K562 (cell line): ENCODE measurements at regions not wholly inside any gene's neighbourhood (a gene's known extent, or its start where the extent isn't known, plus 50 kb on each side); places are given as distances from the start of the nearest gene placed in this dataset.

Experiments used
- ATAC-seq: fragments of 200-7000 bp; cut with Tn5 transposase; 3 replicates; pipeline ENCODE4 v1.9.1; 2020; ENCODE audit warnings: moderate library complexity
- BruUV-seq: library from RNA; stranded (reverse); fragments of 400-500 nt; replicated peaks from 2 replicates; lab custom pipeline; 2021; lab: Mats Ljungman, UMichigan
- CTCF ChIA-PET: fragments of 300-600 bp; formaldehyde crosslinking; extraction: SDS; loops from one replicate; lab custom pipeline; 2021; ENCODE audit warnings: low intra/inter-chr PET ratio; lab: Yijun Ruan, JAX
- POLR2A ChIA-PET: fragments of 300-600, 350-650 bp; sonication (Branson Sonifier 250); formaldehyde crosslinking; extraction: SDS; loops from one replicate; lab custom pipeline; 2021; ENCODE audit warnings: antibody characterized with exemption, inconsistent platforms; lab: Yijun Ruan, JAX
- DNase-seq, 4 experiments: peaks; one replicate each; pipeline versions ENCODE4 v3.0.0 to v3.0.0-alpha.2; 2011 to 2018; ENCODE audit warnings: low spot score in 3 of 4, mixed read lengths in 3 of 4; ENCODE audit errors: extremely low read depth in 1 of 4
- FAIRE-seq: peaks from 2 replicates; lab custom pipeline; 2011; peaks lifted over from hg19 to GRCh38; lab: Jason Lieb, UNC
- H2AFZ ChIP-seq: 2 replicates; pipeline ENCODE4 v1.6.0; 2011; ENCODE audit warnings: low read depth, low read length, control low read depth, inconsistent platforms
- H3K27ac ChIP-seq: fragments of 200-600 bp; 3 replicates; pipeline ENCODE4 v1.8.0; 2011; ENCODE audit warnings: low read depth, mild to moderate bottlenecking, control low read depth, inconsistent platforms, low read length, moderate library complexity, mixed read lengths; ENCODE audit errors: extremely low read depth
- H3K27me3 ChIP-seq, 2 experiments: fragments of 300-600 bp in 1 of 2; 2 replicates in 1 of 2; 3 replicates in 1 of 2; pipeline versions ENCODE4 v1.6.0 to v1.8.0; 2011; ENCODE audit warnings: inconsistent platforms in 2 of 2, low read length in 2 of 2, mild to moderate bottlenecking in 1 of 2, mixed read lengths in 1 of 2, moderate library complexity in 1 of 2; ENCODE audit not compliant: control insufficient read depth in 2 of 2, insufficient read depth in 2 of 2
- H3K36me3 ChIP-seq: fragments of 300-600 bp; 3 replicates; pipeline ENCODE4 v1.8.0; 2011; ENCODE audit warnings: mild to moderate bottlenecking, low read length, inconsistent platforms; ENCODE audit not compliant: control insufficient read depth, insufficient read depth
- H3K4me1 ChIP-seq, 2 experiments: fragments of 200-600 bp in 1 of 2; replicated peaks in 1 of 2; 2 replicates in 1 of 2; 3 replicates in 1 of 2; pipeline versions ENCODE4 v1.5.1 to v1.8.0; 2011; ENCODE audit warnings: inconsistent platforms in 2 of 2, low read length in 2 of 2, mild to moderate bottlenecking in 1 of 2, mixed read lengths in 1 of 2, moderate library complexity in 1 of 2; ENCODE audit not compliant: control insufficient read depth in 2 of 2, insufficient read depth in 2 of 2
- H3K4me2 ChIP-seq: 2 replicates; pipeline ENCODE4 v1.6.1; 2011; ENCODE audit warnings: low read length, control low read depth, inconsistent platforms, mixed read lengths; ENCODE audit not compliant: insufficient read depth
- H3K4me3 ChIP-seq: fragments of 200-600 bp; sonication (generic), shearing (Covaris generic); 2 replicates; pipeline ENCODE4 v1.5.1; 2016; ENCODE audit warnings: control low read depth, inconsistent platforms
- H3K79me2 ChIP-seq: fragments of 200-600 bp; 3 replicates; pipeline ENCODE4 v1.8.0; 2011; ENCODE audit warnings: low read length, inconsistent platforms; ENCODE audit not compliant: control insufficient read depth, insufficient read depth
- H3K9ac ChIP-seq, 2 experiments: 2 replicates each; pipeline versions ENCODE4 v1.6.0 to v1.6.1; 2011; ENCODE audit warnings: low read depth in 2 of 2, low read length in 2 of 2, control low read depth in 1 of 2, inconsistent platforms in 1 of 2, mild to moderate bottlenecking in 1 of 2, mixed read lengths in 1 of 2; ENCODE audit not compliant: insufficient read depth in 1 of 2
- H3K9me1 ChIP-seq: one replicate; pipeline ENCODE4 v1.6.0; 2011; ENCODE audit warnings: inconsistent platforms, mild to moderate bottlenecking, low read length, moderate library complexity; ENCODE audit not compliant: control insufficient read depth, insufficient read depth
- H3K9me3 ChIP-seq: replicated peaks from 2 replicates; pipeline ENCODE4 v1.5.1; 2011; ENCODE audit warnings: low read depth, low read length, inconsistent platforms; ENCODE audit not compliant: control insufficient read depth, insufficient read depth
- H4K20me1 ChIP-seq: replicated peaks from 2 replicates; pipeline ENCODE4 v1.6.1; 2011; ENCODE audit warnings: low read length, inconsistent platforms, mixed read lengths; ENCODE audit not compliant: control insufficient read depth, insufficient read depth
- ESRRB ChIP-seq: fragments of 250-450 bp; sonication (Bioruptor Pico); IDR thresholded peaks from 2 replicates; pipeline ENCODE4 v1.5.0; 2020; ENCODE audit warnings: mild to moderate bottlenecking, moderate library complexity, borderline replicate concordance
- HNRNPK ChIP-seq: fragments of 200-400 bp; formaldehyde crosslinking; IDR thresholded peaks from one replicate; pipeline ENCODE4 v1.6.1; 2018; ENCODE audit warnings: mild to moderate bottlenecking, low read depth, low read length; ENCODE audit not compliant: poor library complexity, severe bottlenecking
- NCOA1 ChIP-seq: fragments of 450-650 bp; IDR thresholded peaks from 2 replicates; pipeline ENCODE4 v1.6.1; 2016; ENCODE audit warnings: low read depth
- POU5F1 ChIP-seq: fragments of 150-350 bp; IDR thresholded peaks from 2 replicates; pipeline ENCODE4 v1.6.1; 2014; ENCODE audit warnings: borderline replicate concordance, low read length, low read depth, mild to moderate bottlenecking; ENCODE audit not compliant: partially characterized antibody
- RBM39 ChIP-seq: fragments of 200-400 bp; formaldehyde crosslinking; optimal IDR thresholded peaks from 2 replicates; pipeline ENCODE3; 2018; ENCODE audit warnings: low read depth, low read length
- WGBS: fragments of 100-300 bp; shearing (Covaris generic); methylation state at CpG from one replicate; pipeline ENCODE4 v1.1.6; 2016; ENCODE audit warnings: low coverage, mixed read lengths; ENCODE audit not compliant: insufficient coverage; ENCODE audit errors: missing lambda C conversion rate; 5-methylcytosine and 5-hydroxymethylcytosine counted together
- in situ Hi-C: fragments of 300-500 bp; cut with MboI; formaldehyde crosslinking; loops from 4 replicates; pipeline ENCODE4 v1.15.0; 2018; ENCODE audit warnings: inconsistent platforms, mixed read lengths
- intact Hi-C: fragments of 100-400 bp; cut with micrococcal nuclease; formaldehyde crosslinking; loops from 2 replicates; pipeline ENCODE4 v1.14.2; 2022
- TF ChIP-seq, protein P1 (sequence below): sonication (generic); formaldehyde crosslinking; IDR thresholded peaks from 2 replicates; pipeline ENCODE4 v1.8.0; 2023; ENCODE audit warnings: missing genetic modification reagents, mild to moderate bottlenecking, borderline replicate concordance
- TF ChIP-seq, protein P2 (sequence below): sonication (generic); formaldehyde crosslinking; IDR thresholded peaks from 2 replicates; pipeline ENCODE4 v1.8.1; 2023; ENCODE audit warnings: mild to moderate bottlenecking, missing genetic modification reagents
- TF ChIP-seq, protein P3 (sequence below): sonication (generic); formaldehyde crosslinking; IDR thresholded peaks from 2 replicates; pipeline ENCODE4 v1.8.0; 2023; ENCODE audit warnings: mild to moderate bottlenecking, missing genetic modification reagents

DNA sequence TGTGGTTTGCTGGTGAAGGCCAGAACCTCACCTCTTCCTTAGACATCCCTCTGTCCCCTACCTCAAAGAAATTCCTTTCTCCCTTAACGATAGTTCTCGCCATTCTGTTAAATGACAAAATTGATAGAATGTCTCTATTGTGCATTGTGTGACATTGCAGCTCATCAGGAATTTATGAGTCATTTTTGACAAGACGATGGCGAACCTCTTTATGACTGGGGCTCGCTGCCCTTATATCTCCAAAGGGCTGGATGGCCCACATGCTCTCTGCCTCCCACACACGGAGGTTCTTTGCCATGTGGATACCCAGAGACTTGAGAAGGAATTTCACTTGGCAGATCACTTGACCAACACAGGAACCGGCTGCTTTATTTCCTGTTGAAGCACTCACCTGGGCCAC lies 66.8 kb upstream of the RPS6KA2 start:
- in situ Hi-C loops (no loop called here), intact Hi-C loops (no loop called here)
- DNase-seq (no peak), FAIRE-seq (no peak), ATAC-seq (no peak)
- H3K9me1 ChIP-seq, result no peaks in the 10 kb centered on the region
- H3K4me3 ChIP-seq, result no peak overlapping the region
- peaks cover 57 to 77% of the 10 kb centered on the region in 2 experiments for H3K27me3 ChIP-seq
- BruUV-seq, result no TSS peak
- H2AFZ ChIP-seq, result no peak overlapping the region
- H3K9ac ChIP-seq, result no peak overlapping the region
- ChIA-PET POLR2A (interaction anchor here (0.5 kb wide), 1 partner anchor 356 kb away, joined by 3 read pairs; no protein-coding TSS in a partner anchor), CTCF (no interaction called here)
- no peaks in the 10 kb centered on the region for H3K4me1 ChIP-seq
- H4K20me1 ChIP-seq, result peaks cover 10% of the 10 kb centered on the region; the same call in 1 of the 2 replicates
- H3K9me3 ChIP-seq, result no peaks in the 10 kb centered on the region
- WGBS, result 0% methylated on average over 7 of the region's 7 CpGs
- no peak overlapping the region for H3K27ac ChIP-seq
- no peaks in the 10 kb centered on the region for H3K36me3 ChIP-seq
- TF ChIP-seq NCOA1 (no peak), POU5F1 (no peak), HNRNPK (no peak), RBM39 (no peak), ESRRB (no peak)
- TF ChIP-seq, protein P1, sequence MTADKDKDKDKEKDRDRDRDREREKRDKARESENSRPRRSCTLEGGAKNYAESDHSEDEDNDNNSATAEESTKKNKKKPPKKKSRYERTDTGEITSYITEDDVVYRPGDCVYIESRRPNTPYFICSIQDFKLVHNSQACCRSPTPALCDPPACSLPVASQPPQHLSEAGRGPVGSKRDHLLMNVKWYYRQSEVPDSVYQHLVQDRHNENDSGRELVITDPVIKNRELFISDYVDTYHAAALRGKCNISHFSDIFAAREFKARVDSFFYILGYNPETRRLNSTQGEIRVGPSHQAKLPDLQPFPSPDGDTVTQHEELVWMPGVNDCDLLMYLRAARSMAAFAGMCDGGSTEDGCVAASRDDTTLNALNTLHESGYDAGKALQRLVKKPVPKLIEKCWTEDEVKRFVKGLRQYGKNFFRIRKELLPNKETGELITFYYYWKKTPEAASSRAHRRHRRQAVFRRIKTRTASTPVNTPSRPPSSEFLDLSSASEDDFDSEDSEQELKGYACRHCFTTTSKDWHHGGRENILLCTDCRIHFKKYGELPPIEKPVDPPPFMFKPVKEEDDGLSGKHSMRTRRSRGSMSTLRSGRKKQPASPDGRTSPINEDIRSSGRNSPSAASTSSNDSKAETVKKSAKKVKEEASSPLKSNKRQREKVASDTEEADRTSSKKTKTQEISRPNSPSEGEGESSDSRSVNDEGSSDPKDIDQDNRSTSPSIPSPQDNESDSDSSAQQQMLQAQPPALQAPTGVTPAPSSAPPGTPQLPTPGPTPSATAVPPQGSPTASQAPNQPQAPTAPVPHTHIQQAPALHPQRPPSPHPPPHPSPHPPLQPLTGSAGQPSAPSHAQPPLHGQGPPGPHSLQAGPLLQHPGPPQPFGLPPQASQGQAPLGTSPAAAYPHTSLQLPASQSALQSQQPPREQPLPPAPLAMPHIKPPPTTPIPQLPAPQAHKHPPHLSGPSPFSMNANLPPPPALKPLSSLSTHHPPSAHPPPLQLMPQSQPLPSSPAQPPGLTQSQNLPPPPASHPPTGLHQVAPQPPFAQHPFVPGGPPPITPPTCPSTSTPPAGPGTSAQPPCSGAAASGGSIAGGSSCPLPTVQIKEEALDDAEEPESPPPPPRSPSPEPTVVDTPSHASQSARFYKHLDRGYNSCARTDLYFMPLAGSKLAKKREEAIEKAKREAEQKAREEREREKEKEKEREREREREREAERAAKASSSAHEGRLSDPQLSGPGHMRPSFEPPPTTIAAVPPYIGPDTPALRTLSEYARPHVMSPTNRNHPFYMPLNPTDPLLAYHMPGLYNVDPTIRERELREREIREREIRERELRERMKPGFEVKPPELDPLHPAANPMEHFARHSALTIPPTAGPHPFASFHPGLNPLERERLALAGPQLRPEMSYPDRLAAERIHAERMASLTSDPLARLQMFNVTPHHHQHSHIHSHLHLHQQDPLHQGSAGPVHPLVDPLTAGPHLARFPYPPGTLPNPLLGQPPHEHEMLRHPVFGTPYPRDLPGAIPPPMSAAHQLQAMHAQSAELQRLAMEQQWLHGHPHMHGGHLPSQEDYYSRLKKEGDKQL (CRISPR knock-in tag), result no peak
- TF ChIP-seq, protein P2, sequence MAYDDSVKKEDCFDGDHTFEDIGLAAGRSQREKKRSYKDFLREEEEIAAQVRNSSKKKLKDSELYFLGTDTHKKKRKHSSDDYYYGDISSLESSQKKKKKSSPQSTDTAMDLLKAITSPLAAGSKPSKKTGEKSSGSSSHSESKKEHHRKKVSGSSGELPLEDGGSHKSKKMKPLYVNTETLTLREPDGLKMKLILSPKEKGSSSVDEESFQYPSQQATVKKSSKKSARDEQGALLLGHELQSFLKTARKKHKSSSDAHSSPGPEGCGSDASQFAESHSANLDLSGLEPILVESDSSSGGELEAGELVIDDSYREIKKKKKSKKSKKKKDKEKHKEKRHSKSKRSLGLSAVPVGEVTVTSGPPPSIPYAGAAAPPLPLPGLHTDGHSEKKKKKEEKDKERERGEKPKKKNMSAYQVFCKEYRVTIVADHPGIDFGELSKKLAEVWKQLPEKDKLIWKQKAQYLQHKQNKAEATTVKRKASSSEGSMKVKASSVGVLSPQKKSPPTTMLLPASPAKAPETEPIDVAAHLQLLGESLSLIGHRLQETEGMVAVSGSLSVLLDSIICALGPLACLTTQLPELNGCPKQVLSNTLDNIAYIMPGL, result no peak
- TF ChIP-seq, protein P3, sequence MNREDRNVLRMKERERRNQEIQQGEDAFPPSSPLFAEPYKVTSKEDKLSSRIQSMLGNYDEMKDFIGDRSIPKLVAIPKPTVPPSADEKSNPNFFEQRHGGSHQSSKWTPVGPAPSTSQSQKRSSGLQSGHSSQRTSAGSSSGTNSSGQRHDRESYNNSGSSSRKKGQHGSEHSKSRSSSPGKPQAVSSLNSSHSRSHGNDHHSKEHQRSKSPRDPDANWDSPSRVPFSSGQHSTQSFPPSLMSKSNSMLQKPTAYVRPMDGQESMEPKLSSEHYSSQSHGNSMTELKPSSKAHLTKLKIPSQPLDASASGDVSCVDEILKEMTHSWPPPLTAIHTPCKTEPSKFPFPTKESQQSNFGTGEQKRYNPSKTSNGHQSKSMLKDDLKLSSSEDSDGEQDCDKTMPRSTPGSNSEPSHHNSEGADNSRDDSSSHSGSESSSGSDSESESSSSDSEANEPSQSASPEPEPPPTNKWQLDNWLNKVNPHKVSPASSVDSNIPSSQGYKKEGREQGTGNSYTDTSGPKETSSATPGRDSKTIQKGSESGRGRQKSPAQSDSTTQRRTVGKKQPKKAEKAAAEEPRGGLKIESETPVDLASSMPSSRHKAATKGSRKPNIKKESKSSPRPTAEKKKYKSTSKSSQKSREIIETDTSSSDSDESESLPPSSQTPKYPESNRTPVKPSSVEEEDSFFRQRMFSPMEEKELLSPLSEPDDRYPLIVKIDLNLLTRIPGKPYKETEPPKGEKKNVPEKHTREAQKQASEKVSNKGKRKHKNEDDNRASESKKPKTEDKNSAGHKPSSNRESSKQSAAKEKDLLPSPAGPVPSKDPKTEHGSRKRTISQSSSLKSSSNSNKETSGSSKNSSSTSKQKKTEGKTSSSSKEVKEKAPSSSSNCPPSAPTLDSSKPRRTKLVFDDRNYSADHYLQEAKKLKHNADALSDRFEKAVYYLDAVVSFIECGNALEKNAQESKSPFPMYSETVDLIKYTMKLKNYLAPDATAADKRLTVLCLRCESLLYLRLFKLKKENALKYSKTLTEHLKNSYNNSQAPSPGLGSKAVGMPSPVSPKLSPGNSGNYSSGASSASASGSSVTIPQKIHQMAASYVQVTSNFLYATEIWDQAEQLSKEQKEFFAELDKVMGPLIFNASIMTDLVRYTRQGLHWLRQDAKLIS (CRISPR knock-in tag), result no peak
- no peak overlapping the region for H3K4me2 ChIP-seq
- no peaks in the 10 kb centered on the region for H3K79me2 ChIP-seq
